Mesendoderm (in vitro differentiated cells): ENCODE measurements at regions not wholly inside any gene's neighbourhood (a gene's known extent, or its start where the extent isn't known, plus 50 kb on each side); places are given as distances from the start of the nearest gene placed in this dataset.

ENCODE experiments used
- DNase-seq: peaks from one replicate; pipeline ENCODE4 v3.0.0; 2013
- H2AK5ac ChIP-seq: 2 replicates; pipeline ENCODE4 v1.6.1; 2013; ENCODE audit warnings: low read length, inconsistent platforms
- H2BK120ac ChIP-seq: 2 replicates; pipeline ENCODE4 v1.6.1; 2013; ENCODE audit warnings: low read depth, mild to moderate bottlenecking, low read length, moderate library complexity, mixed read lengths
- H2BK15ac ChIP-seq: replicated peaks from 2 replicates; pipeline ENCODE4 v1.6.1; 2013; ENCODE audit warnings: low read depth, mild to moderate bottlenecking, moderate library complexity
- H2BK5ac ChIP-seq: 2 replicates; pipeline ENCODE4 v1.6.1; 2013; ENCODE audit warnings: low read length, inconsistent platforms
- H3K18ac ChIP-seq: 2 replicates; pipeline ENCODE4 v1.6.1; 2013; ENCODE audit warnings: mild to moderate bottlenecking, low read length, mixed read lengths
- H3K23ac ChIP-seq: one replicate; pipeline ENCODE4 v1.6.1; 2013; ENCODE audit warnings: low read length
- H3K27ac ChIP-seq: 2 replicates; pipeline ENCODE4 v1.5.1; 2013; ENCODE audit warnings: low read depth, mild to moderate bottlenecking, inconsistent platforms, low read length, moderate library complexity
- H3K27me3 ChIP-seq: 2 replicates; pipeline ENCODE4 v1.6.1; 2013; ENCODE audit warnings: low read length, control low read depth, mild to moderate bottlenecking, inconsistent platforms; ENCODE audit not compliant: insufficient read depth, poor library complexity
- H3K36me3 ChIP-seq: 2 replicates; pipeline ENCODE4 v1.6.1; 2013; ENCODE audit warnings: low read length, inconsistent platforms; ENCODE audit not compliant: control insufficient read depth, insufficient read depth
- H3K4ac ChIP-seq: one replicate; pipeline ENCODE4 v1.6.1; 2013; ENCODE audit warnings: low read depth, mild to moderate bottlenecking, low read length, moderate library complexity
- H3K4me1 ChIP-seq: 2 replicates; pipeline ENCODE4 v1.6.1; 2013; ENCODE audit warnings: low read depth, low read length, inconsistent platforms; ENCODE audit not compliant: control insufficient read depth
- H3K4me2 ChIP-seq: 2 replicates; pipeline ENCODE4 v1.6.1; 2013; ENCODE audit warnings: low read length
- H3K4me3 ChIP-seq: 2 replicates; pipeline ENCODE4 v1.5.1; 2013; ENCODE audit warnings: mild to moderate bottlenecking, low read length
- H3K56ac ChIP-seq: one replicate; pipeline ENCODE4 v1.6.1; 2013; ENCODE audit warnings: low read length
- H3K79me1 ChIP-seq: 2 replicates; pipeline ENCODE4 v1.6.1; 2013; ENCODE audit warnings: low read length, inconsistent platforms
- H3K79me2 ChIP-seq: 2 replicates; pipeline ENCODE4 v1.6.1; 2013; ENCODE audit warnings: mild to moderate bottlenecking, low read length; ENCODE audit not compliant: control insufficient read depth, insufficient read depth
- H3K9ac ChIP-seq: 2 replicates; pipeline ENCODE4 v1.6.1; 2013; ENCODE audit warnings: low read length, inconsistent platforms
- H4K5ac ChIP-seq: one replicate; pipeline ENCODE4 v1.6.1; 2013; ENCODE audit warnings: low read length
- H4K8ac ChIP-seq: one replicate; pipeline ENCODE4 v1.6.1; 2013; ENCODE audit warnings: low read depth, mild to moderate bottlenecking, control low read depth, low read length, moderate library complexity
- WGBS: extraction: QIAGEN DNeasy Blood & Tissue Kit; methylation state at CpG from one replicate; pipeline ENCODE4 v1.1.7; 2013; ENCODE audit warnings: low lambda C conversion rate, missing lambda C conversion rate; ENCODE audit not compliant: insufficient coverage; ENCODE audit errors: extremely low coverage; 5-methylcytosine and 5-hydroxymethylcytosine counted together

GRCh38 chr5:1971944-1972343 lies 89.2 kb upstream of the IRX4 start:
- Histone ChIP-seq H3K4me1 (no peaks in the 10 kb centered on the region), H3K36me3 (no peaks in the 10 kb centered on the region), H4K8ac (no peak overlapping the region), H3K27me3 (no peaks in the 10 kb centered on the region), H3K56ac (no peak overlapping the region), H2BK120ac (no peak overlapping the region), H3K23ac (no peak overlapping the region), H3K4me2 (no peak overlapping the region), H4K5ac (no peak overlapping the region), H3K4ac (no peak overlapping the region), H3K4me3 (no peak overlapping the region), H3K27ac (no peak overlapping the region), H2AK5ac (no peak overlapping the region), H2BK5ac (no peak overlapping the region), H3K18ac (no peak overlapping the region), H3K79me2 (no peaks in the 10 kb centered on the region), H3K9ac (no peak overlapping the region), H3K79me1 (no peaks in the 10 kb centered on the region), H2BK15ac (no peak overlapping the region)
- no peak for DNase-seq
- no CpG with 5 or more reads among the region's 13 CpGs for WGBS

GRCh38 chr5:1967736-1968135 lies 85.0 kb upstream of the IRX4 start:
- H4K8ac ChIP-seq = no peak overlapping the region
- H3K79me1 ChIP-seq = no peaks in the 10 kb centered on the region
- H3K36me3 ChIP-seq = no peaks in the 10 kb centered on the region
- H3K27ac ChIP-seq = no peak overlapping the region
- no CpG with 5 or more reads among the region's 6 CpGs for WGBS
- H2BK120ac ChIP-seq = no peak overlapping the region
- no peak overlapping the region for H3K4me2 ChIP-seq
- no peak overlapping the region for H3K4ac ChIP-seq
- no peak overlapping the region for H2BK5ac ChIP-seq
- no peak overlapping the region for H3K23ac ChIP-seq
- no peak overlapping the region for H3K18ac ChIP-seq
- no peak overlapping the region for H2BK15ac ChIP-seq
- DNase-seq = no peak
- H3K4me1 ChIP-seq = no peaks in the 10 kb centered on the region
- no peaks in the 10 kb centered on the region for H3K27me3 ChIP-seq
- no peak overlapping the region for H4K5ac ChIP-seq
- no peaks in the 10 kb centered on the region for H3K79me2 ChIP-seq
- H2AK5ac ChIP-seq = no peak overlapping the region
- no peak overlapping the region for H3K56ac ChIP-seq
- no peak overlapping the region for H3K4me3 ChIP-seq
- no peak overlapping the region for H3K9ac ChIP-seq

- Histone ChIP-seq H2AK5ac (no peak overlapping the region), H2BK120ac (no peak overlapping the region), H3K4me2 (no peak overlapping the region), H3K27ac (no peak overlapping the region), H3K4me1 (no peaks in the 10 kb centered on the region), H3K4ac (no peak overlapping the region), H4K8ac (no peak overlapping the region), H4K5ac (no peak overlapping the region), H3K79me1 (no peaks in the 10 kb centered on the region), H3K23ac (no peak overlapping the region), H2BK15ac (no peak overlapping the region), H3K27me3 (no peaks in the 10 kb centered on the region), H3K18ac (no peak overlapping the region), H3K4me3 (no peak overlapping the region), H3K36me3 (no peaks in the 10 kb centered on the region), H2BK5ac (no peak overlapping the region), H3K79me2 (no peaks in the 10 kb centered on the region), H3K56ac (no peak overlapping the region), H3K9ac (no peak overlapping the region)
- DNase-seq = no peak
- WGBS = no CpG with 5 or more reads among the region's 9 CpGs
These were observed 83.7 kb upstream of the IRX4 start for GRCh38 chr5:1966461-1966860.

- Histone ChIP-seq H4K5ac (no peak overlapping the region), H3K18ac (no peak overlapping the region), H2AK5ac (no peak overlapping the region), H4K8ac (no peak overlapping the region), H3K4me1 (no peaks in the 10 kb centered on the region), H3K23ac (no peak overlapping the region), H2BK15ac (no peak overlapping the region), H3K27ac (no peak overlapping the region), H3K36me3 (no peaks in the 10 kb centered on the region), H2BK120ac (no peak overlapping the region), H3K9ac (no peak overlapping the region), H3K4ac (no peak overlapping the region), H3K56ac (no peak overlapping the region), H3K4me2 (no peak overlapping the region), H3K79me1 (no peaks in the 10 kb centered on the region), H3K27me3 (no peaks in the 10 kb centered on the region), H3K4me3 (no peak overlapping the region), H3K79me2 (no peaks in the 10 kb centered on the region), H2BK5ac (no peak overlapping the region)
- WGBS = no CpG with 5 or more reads among the region's 7 CpGs
- no peak for DNase-seq
These were observed 83.2 kb upstream of the IRX4 start for GRCh38 chr5:1965925-1966324.

- Histone ChIP-seq H2AK5ac (no peak overlapping the region), H3K4me3 (no peak overlapping the region), H3K18ac (no peak overlapping the region), H3K4me2 (no peak overlapping the region), H3K79me2 (no peaks in the 10 kb centered on the region), H3K23ac (no peak overlapping the region), H2BK120ac (no peak overlapping the region), H3K27ac (no peak overlapping the region), H3K9ac (no peak overlapping the region), H3K56ac (no peak overlapping the region), H3K27me3 (no peaks in the 10 kb centered on the region), H4K8ac (no peak overlapping the region), H3K79me1 (no peaks in the 10 kb centered on the region), H2BK5ac (no peak overlapping the region), H3K36me3 (no peaks in the 10 kb centered on the region), H3K4ac (no peak overlapping the region), H2BK15ac (no peak overlapping the region), H4K5ac (no peak overlapping the region), H3K4me1 (no peaks in the 10 kb centered on the region)
- WGBS = no CpG with 5 or more reads among the region's 14 CpGs
- no peak for DNase-seq
These were observed 81.3 kb upstream of the IRX4 start for GRCh38 chr5:1963941-1964451.

- Histone ChIP-seq H3K79me1 (no peaks in the 10 kb centered on the region), H4K8ac (no peak overlapping the region)
- DNase-seq = no peak
These were observed 80.6 kb upstream of the IRX4 start for GRCh38 chr5:1963358-1963757.

More at GRCh38 chr5:1963358-1963757, 80.6 kb upstream of the IRX4 start:
- Histone ChIP-seq H2BK15ac (no peak overlapping the region), H3K9ac (no peak overlapping the region), H3K56ac (no peak overlapping the region), H3K27me3 (no peaks in the 10 kb centered on the region), H3K23ac (no peak overlapping the region), H3K27ac (no peak overlapping the region), H3K4ac (no peak overlapping the region), H3K79me2 (no peaks in the 10 kb centered on the region), H3K4me3 (no peak overlapping the region), H2AK5ac (no peak overlapping the region), H2BK120ac (no peak overlapping the region), H3K18ac (no peak overlapping the region), H3K4me2 (no peak overlapping the region), H2BK5ac (no peak overlapping the region), H4K5ac (no peak overlapping the region), H3K4me1 (no peaks in the 10 kb centered on the region), H3K36me3 (no peaks in the 10 kb centered on the region)
- WGBS = no CpG with 5 or more reads among the region's 12 CpGs
